D341Med (cell line): ENCODE measurements at regions not wholly inside any gene's neighbourhood (a gene's known extent, or its start where the extent isn't known, plus 50 kb on each side); places are given as distances from the start of the nearest gene placed in this dataset.

ENCODE experiments used
- DNase-seq: peaks from one replicate; pipeline ENCODE4 v3.0.0; 2012; ENCODE audit warnings: low spot score

DNA sequence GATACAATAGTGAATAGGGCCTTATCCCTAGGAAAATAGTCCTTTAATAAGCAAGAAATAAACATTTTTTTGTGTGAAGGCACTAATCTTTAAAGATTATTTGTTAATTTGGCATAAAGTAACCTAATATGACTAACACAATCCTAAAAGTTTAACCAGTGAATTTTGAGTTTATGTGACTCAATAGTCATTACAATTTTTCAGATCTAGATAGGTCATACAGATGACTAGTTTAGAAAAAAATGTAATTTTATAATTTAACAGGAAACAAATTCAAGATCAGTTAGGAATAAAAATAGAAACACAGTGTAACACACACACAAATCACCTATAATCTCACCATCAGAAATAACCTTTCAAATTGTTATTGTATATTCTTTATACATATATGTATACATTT, 620.7 kb upstream of the ALCAM start:
- DNase-seq: no peak

DNA sequence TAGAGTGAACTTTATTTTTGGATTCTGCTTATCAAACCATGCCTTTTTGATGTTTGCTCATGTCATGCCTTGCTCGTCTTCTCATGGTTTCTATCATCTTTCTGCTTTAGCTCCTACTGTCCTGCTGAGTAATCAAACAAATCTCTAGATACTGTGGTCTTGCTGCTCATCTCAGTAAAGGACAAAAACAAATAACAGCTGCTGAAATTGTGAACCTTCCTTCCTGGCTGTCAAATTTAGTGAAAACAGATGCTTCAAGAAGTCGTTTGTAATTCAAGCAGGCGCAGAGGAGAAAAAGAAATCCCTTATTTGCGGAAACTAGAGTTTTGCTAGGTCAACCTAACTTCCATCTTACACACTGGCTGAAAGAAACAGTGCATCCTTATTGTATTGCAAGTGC, 616.1 kb upstream of the ALCAM start:
- DNase-seq: no peak

DNA sequence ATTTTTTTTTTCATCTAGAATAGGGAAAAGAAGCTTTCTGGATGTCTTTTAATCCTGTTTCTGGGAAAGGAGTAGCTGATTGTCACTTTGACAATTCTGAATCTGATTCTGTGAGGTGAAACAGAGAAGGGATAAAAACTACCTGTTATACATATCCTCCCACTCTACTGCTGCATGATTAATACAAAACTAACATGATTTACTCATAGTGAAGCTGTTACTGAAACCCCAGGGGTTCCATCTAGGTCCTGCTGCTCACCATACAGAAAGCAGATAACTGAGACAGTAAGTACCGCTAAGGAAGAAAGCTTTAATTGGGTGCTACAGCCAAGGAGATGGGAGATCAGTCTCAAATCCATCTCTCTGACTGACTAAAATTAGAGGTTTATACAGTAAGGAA, 610.9 kb upstream of the ALCAM start:
- no peak for DNase-seq

DNA sequence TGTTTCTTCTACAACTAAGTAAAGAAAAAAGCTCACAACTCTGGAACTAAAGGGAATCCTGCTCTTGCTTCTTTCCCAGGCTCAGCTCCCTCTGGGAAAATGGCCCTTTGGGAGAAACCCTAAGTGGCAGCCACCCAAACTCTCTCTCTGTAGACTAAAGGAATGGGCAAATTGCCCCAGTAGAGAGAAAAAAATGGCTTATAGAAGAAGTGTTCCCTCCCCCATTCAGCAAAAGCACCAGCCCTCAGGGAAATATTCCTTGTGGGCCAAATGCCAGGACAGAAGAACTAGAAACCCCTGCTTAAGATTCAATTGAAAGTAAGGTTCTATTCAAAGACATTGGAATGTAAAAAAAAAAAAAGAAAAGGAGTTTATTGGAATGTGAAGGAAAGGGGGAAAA, 603.7 kb upstream of the ALCAM start:
- peak; percentile 11 for DNase-seq

DNA sequence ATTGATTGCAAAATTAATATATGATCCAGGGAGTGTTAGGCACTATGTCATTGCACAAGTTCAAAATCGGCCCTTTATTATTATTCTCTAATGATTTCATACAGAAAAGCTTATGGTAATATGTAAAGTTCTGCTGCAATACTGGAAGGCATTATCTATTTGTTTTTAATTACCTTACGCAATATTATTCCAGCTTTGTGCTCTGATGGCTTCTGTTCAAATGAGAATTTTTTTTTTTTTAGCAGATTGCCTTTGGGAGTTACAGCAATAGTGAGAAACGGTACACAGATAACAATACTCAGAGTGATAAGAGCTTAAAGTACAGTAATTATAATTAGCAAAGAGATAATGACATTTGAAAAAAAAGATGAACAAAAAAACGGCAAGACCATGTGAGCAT, 602.2 kb upstream of the ALCAM start:
- no peak for DNase-seq

DNA sequence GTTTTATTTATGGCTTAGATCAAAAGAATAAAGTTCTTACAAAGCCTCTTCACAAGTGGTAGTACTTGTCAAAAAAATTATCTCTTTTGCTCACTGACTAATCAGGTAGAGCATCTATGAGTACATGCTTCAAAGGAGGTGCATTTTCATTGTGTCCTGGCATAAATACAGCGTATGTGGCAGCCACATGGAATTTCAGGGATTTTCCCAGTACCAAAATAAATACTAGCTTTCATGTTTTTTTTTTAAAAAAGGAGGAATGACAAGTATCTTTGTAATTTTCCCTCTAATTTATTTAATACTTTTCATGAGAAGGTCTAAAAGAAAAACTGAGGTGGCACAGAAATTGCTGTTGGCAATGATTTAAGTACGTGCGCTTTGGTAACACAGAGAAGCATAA, 597.8 kb upstream of the ALCAM start:
- DNase-seq: no peak

DNA sequence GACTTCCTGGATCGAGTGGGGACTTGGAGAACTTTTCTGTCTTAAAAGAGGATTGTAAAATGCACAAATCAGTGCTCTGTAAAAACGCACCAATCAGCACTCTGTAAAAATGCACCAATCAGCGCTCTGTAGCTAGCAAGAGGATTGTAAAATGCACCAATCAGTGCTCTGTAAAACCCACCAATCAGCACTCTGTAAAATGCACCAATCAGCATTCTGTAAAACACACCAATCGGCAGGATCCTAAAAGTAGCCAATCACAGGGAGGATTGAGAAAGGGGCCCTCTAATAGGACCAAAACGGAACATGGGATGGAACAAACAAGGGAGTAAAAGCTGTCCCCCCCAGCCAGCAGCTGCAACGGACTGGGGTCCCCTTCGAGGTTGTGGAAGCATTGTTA, 587.4 kb upstream of the ALCAM start:
- no peak for DNase-seq

DNA sequence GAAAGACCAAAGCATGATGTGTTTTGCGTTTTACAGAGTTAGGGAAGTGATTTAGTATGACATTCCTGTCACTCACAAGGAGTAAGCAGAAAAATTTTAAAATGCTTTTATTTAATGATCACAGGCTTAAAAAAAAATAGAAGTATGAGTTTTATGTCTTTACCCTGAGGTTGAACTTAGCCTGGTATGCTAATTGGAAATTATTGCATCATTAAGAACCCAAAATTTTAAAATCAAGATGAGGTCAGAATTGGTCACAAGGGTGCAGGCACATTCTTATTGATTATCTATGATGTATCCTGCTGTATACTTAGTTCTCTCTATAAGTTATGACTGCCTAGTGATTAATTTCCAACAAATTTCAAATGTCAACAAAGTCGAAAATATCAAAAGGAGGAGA, 585.6 kb upstream of the ALCAM start:
- DNase-seq: no peak

DNA sequence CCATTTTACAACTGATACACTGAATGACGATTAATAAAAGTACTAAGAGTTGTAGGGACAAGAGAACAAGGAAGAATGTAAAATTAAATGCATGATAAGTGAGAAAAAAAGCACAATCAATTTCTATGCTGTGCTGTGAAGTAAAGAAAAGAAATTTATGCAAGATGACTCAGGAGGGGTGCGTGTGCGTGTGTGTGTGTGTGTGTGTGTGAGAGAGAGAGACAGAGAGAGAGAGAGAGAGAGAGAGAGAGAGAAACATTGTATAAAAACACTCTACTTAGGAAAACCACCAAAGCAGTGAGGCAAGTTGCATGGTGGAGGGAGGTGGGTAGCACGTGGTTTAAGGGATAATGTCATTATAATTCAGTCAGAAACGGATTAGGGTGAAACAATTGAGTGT, 580.8 kb upstream of the ALCAM start:
- no peak for DNase-seq

DNA sequence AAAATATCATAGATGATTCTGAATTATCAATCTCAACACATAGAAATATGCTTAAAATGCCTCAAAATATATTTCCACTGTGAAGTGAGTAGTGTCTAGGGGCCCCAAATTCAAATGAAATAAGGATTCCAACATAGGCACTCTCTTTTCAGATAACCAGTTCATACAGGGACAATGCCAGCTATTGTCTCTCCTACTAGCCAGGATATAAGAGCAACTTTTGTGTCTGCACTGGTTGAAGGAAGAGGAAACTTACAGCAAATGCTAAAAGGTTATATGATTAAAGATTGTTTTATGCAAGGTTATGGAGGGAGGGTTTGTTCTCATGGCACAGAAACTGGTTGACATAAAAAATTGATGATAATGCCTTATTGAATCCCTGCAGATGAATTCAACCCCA, 579.4 kb upstream of the ALCAM start:
- DNase-seq: no peak

DNA sequence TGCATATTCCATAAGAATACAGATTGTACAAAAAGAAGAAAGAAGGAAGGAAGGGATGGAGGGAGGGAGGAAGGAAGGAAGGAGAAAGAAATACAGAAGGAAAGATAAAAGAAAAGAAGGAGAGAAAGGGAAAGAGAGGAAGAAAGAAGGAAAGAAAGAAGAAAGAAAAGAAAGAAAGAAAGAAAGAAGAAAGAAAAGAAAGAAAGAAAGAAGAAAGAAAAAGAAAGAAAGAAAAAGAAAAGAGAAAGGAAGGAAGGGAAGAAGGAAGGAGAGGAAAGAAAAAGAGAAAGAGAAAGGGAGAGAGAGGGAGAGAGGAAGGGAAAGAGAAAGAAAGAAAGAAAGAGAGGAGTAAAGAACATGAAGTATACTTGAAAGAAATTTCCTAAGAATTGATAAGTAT, 577.9 kb upstream of the ALCAM start:
- no peak for DNase-seq

DNA sequence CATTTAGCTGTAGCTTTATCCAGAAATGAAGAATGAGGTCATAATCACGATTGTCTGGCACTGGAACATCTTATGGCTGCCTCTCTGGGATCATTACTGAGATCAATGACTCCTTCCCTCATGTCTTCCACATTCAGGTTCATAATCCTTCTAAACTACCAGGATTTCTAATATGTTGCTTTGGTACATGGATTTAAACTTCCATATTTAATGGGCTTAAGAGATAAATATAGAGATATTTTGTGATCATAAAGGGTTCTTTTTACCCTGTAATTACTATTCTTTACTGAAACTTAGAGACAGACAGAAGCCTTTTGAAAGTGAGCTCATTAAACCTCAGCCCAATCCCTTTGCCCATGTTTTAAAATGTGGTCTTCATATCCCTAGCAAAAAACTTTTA, 575.4 kb upstream of the ALCAM start:
- DNase-seq: no peak

DNA sequence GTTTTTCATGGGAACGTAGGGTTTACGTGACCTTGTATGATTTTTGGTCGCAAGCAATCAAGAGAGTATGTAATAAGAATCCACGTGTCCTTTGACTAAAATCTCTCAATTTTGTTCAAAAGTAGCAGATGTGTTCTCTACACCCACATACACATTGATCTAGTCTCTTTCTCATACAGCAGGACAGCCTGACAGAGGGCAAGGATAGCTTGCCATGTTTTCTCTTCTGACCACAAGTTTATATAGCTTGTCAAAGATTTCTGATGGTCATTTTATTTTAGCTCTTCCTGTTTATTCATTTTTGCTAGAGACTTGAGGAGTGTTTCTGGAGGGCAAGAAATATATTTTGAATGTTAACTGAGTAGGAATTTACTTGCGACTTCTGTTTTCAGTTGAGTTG, 570.2 kb upstream of the ALCAM start:
- DNase-seq: no peak

DNA sequence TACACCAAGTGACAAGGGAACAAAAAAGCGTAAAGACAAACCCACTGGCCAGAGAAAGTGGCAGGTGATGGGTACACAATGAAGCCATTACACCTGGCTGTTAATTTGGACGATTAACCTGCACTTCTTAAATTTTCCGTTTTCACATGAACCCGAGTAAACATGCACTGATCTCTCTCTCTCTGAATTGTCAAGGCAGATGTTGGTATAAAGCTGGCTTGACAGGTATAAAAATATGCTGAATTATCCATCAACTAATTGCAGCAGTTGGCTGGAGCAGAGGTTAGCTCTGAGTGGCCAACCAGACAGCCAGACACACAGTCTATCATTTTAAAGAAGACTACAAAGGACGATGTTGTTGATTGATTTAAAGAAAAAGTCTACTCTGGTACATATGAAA, 561.7 kb upstream of the ALCAM start:
- peak; percentile 43 for DNase-seq

DNA sequence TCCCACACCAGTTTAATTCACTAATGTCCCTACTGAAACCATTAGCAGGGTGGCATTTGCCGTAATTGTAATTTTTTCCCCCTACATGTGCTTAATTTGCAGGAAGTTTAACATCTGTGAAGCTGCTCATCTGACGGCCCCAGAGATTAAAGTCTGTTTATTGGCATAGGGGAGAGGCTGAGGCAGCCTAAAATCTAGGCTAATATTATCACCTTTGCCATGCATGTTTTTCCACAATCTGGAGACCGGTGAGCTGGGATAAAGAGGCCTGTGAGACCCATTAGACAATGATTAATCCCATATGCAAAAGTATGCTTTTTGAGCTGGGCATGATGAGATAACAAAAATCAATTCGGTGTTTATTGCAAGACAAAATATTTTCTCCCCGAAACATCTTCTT, 561.2 kb upstream of the ALCAM start:
- peak; percentile 63 for DNase-seq

DNA sequence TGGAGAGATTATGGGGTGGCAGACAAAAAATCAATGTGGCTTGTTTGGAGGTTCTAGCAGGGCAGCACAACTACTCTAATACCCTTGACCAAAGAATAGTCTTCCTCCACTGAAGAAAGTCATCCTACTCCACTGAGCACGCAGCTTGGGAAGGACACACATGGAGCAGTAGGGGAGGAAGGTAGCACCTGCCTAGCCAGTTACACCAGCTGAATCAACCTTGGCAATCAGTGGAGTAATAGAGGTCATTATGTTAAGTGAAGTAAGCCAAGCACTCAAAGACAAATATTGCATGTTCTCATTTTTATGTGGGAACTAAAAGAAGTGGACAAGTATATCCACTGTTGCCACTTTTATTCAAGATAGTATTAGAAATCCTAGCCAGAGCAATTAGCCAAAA, 555.8 kb upstream of the ALCAM start:
- DNase-seq: no peak

DNA sequence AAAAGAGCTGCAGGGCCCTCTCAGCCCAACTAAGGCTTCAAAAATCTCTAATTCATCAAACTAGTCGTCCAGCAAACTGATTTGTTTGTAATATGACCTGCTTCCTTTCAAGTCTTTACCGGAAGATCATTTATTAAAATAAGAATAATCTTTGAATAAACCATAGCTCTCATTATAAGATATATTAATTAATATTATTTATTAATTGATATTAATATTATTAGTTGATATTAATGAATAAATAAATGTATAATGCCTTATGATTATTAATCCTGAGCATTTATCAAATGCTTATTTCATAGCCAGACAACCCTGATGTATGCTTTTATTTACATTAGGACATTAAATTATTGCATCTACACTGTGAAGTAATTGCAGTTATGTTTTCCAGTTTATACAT, 550.7 kb upstream of the ALCAM start:
- no peak for DNase-seq

DNA sequence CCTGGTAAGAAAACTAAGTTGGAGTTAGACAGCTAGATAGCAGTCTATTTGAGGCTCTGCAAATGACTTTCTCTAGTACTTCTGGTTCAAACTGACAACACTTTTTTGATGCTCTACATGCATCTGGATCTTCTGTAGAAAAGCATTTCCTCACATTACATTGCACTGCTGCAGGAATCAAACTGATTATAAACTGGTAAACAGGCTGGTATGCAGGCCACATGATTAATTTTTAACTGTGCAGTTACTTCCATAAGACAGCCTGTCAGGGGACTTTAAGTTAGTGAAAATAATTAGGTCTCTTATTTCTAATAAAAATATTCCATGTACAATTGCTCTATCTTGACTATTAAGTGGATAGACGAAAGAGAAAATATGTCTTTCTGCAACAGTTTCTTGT, 550.0 kb upstream of the ALCAM start:
- DNase-seq: no peak

DNA sequence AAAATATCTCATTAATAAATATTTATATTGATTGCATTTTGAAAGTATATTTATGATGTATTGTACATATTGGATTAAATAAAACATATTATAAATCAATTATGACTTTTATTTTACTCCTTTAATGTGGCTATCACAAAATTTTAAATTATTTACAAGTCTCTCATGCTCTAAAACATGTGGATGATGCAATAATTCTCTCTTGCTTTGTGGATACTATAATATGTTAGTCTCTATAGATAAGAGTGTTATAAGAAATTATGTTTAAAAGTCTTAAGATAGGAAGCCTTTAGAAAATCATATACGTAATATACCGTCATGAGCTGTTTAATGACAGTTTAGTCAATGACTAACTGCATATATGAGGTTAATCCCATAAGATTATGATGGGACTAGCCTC, 547.4 kb upstream of the ALCAM start:
- DNase-seq: no peak

DNA sequence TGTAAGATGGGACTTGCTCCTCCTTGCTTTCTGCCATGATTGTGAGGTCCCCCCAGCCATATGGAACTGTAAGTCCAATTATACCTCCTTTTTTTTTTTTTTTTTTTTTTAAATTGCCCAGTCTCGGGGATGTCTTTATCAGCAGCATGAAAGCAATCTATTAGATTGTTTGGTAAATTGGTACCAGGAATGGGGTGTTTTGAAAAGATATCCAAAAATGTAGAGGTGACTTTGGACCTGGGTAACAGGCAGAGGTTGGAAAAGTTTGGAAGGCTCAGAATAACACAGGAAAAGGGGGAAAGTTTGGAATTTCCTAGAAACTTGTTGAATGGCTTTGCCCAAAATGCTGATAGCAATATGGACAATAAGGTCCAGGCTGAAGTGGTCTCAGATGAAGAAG, 545.8 kb upstream of the ALCAM start:
- DNase-seq: no peak

DNA sequence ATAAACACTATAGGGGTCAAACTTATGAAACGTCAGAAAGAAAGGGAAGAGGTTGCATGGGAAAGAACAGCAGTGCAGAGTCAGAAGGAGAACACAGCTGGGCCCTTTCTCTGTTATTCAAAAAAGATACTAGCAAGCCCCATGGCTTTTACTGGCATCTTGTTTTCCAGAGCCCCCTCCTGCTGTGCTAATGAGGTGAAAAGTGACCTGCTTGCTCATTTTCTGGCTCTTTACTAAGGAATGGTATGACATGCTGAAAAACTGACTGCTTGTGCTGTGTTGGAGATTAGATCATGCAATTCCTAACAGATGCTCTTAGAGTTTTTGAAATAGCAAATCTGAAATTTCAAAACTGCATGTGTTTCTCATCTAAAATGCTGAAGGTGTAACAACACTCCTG, 541.6 kb upstream of the ALCAM start:
- DNase-seq: no peak

DNA sequence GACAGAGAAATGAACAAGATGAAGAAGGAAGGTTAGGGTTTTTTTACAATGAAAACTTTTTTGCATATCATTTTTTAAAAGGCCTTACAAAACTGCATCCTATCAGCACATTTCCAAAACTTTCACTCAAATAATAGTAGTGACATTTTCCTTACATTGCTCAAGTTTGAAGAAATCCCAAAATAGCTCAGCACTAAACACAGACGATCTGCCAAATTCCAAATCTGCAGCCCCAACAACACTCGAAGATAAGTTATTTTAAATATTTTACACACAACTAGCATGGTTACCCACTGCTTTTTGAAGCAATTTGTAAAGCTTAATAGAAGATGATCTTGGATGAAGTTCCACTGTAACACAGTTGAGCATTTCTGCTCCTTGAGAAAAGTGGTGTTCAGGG, 535.6 kb upstream of the ALCAM start:
- DNase-seq: no peak

DNA sequence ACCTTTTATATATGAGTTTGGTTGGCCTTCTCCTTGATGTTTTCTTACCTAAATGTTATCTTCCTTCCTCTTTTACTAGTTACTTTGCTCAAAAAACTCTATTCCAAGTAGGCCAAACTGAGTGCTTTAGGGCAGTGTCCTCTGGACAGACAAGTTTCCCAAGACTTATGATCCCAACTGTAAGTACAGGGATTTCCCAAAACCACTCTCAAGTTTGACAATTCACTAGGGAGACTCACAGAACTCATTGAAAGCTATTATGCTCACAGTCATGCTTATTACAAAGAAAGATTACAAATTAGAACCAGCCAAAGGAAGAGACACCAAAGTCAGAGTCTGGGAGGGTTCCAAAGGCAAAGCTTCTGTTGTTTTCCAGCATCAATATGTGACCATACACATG, 534.2 kb upstream of the ALCAM start:
- DNase-seq: no peak

DNA sequence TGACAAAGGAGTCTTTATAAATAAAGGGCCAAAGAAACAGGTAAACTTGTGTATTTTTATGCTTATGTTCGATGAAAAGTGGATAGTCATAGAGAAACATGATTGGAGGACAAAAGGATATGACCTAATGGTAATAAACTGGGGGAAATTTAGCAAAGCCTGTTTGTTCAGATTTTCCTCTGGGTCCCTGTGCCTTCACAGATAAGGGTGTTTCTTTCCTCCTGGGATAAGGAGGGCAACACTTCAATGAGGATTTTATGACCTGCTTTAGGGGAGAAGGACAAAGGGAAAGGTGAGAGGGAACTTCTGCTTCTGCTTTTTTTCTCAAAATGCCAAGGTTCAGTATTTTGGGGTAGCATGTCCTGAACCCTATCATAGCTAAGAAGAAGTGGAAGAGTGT, 531.3 kb upstream of the ALCAM start:
- DNase-seq: no peak

DNA sequence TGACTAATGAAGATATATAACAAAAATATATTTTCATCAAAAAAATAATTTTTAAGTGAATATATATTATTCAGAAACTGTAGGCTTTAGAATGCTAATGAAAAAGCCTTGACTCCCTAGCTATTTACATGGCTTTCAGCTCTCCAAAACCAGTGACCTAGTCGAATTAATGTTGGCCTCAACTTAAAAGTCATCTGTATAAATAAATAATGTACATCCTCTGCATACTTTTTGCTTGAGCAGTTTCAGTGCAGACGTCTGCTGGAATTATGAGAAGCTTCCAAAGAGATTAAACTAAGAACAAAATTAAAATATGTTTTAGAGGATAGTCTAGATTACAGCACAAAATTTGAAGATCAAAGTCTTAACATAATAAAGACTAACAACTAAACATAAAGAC, 520.4 kb upstream of the ALCAM start:
- DNase-seq: no peak

DNA sequence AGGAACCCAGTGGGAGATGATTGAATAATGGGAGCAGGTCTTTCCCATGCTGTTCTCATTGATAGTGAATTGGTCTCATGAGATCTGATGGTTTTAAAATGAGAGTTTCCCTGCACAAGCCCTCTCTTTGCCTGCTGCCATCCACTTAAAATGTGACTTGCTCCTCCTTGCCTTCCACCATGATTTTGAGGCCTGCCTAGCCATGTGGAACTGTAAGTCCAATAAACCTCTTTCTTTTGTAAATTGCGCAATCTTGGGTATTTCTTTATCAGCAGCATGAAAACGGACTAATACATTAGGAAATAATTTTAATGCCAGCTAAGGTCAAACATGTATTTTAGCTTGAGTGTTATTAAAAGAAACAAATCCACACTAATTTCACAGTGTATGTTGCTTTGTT, 517.6 kb upstream of the ALCAM start:
- DNase-seq: no peak
